GM12891 (cell line): ENCODE measurements at regions not wholly inside any gene's neighbourhood (a gene's known extent, or its start where the extent isn't known, plus 50 kb on each side); places are given as distances from the start of the nearest gene placed in this dataset.

Source experiments
- PAX5 ChIP-seq: IDR thresholded peaks from 2 replicates; pipeline ENCODE4 v1.6.1; 2011; ENCODE audit warnings: low read length, moderate library complexity, mild to moderate bottlenecking; ENCODE audit not compliant: insufficient read depth, severe bottlenecking
- POLR2A ChIP-seq: IDR thresholded peaks from 2 replicates; pipeline ENCODE4 v1.6.1; 2011; ENCODE audit warnings: low read depth, low read length, control low read depth
- POLR2AphosphoS5 ChIP-seq: IDR thresholded peaks from 2 replicates; pipeline ENCODE4 v1.6.1; 2011; ENCODE audit warnings: low read depth, low read length, control low read depth
- POU2F2 ChIP-seq: IDR thresholded peaks from 2 replicates; pipeline ENCODE4 v1.6.1; 2011; ENCODE audit warnings: low read depth, mild to moderate bottlenecking, control low read depth, low read length, moderate library complexity
- SPI1 ChIP-seq: IDR thresholded peaks from 2 replicates; pipeline ENCODE4 v1.6.1; 2011; ENCODE audit warnings: low read depth, low read length, control low read depth
- TAF1 ChIP-seq: IDR thresholded peaks from 2 replicates; pipeline ENCODE4 v1.6.1; 2011; ENCODE audit warnings: low read depth, low read length, control low read depth

- TF ChIP-seq POLR2A: no peak
- no peak for TF ChIP-seq POLR2AphosphoS5
- no peak for TF ChIP-seq PAX5
- no peak for TF ChIP-seq TAF1
- no peak for TF ChIP-seq SPI1
- TF ChIP-seq POU2F2: no peak
Observed at GRCh38 chr5:9858043-9858442, 227.9 kb upstream of the TAS2R1 start.
